ENCODE measurements at regions not wholly inside any gene's neighbourhood (a gene's known extent, or its start where the extent isn't known, plus 50 kb on each side); places are given as distances from the start of the nearest gene placed in this dataset.

GRCh38 chr13:26888632-26889031 is 128.0 kb upstream of the GPR12 start:
- no peaks in the 10 kb centered on the region for H3K9me3 ChIP-seq
- no peak overlapping the region for H3K27ac ChIP-seq
- no peaks in the 10 kb centered on the region for H3K36me3 ChIP-seq
- TF ChIP-seq POLR2A (IDR thresholded peaks at IDR 0.05) = no peak
- TF ChIP-seq EP300 (IDR thresholded peaks at IDR 0.05) = no peak
- TF ChIP-seq, protein P1, sequence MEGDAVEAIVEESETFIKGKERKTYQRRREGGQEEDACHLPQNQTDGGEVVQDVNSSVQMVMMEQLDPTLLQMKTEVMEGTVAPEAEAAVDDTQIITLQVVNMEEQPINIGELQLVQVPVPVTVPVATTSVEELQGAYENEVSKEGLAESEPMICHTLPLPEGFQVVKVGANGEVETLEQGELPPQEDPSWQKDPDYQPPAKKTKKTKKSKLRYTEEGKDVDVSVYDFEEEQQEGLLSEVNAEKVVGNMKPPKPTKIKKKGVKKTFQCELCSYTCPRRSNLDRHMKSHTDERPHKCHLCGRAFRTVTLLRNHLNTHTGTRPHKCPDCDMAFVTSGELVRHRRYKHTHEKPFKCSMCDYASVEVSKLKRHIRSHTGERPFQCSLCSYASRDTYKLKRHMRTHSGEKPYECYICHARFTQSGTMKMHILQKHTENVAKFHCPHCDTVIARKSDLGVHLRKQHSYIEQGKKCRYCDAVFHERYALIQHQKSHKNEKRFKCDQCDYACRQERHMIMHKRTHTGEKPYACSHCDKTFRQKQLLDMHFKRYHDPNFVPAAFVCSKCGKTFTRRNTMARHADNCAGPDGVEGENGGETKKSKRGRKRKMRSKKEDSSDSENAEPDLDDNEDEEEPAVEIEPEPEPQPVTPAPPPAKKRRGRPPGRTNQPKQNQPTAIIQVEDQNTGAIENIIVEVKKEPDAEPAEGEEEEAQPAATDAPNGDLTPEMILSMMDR (IDR thresholded peaks at IDR 0.05) = no peak
- H3K4me1 ChIP-seq = no peaks in the 10 kb centered on the region
- H3K4me3 ChIP-seq = no peak overlapping the region
- 84 to 89% methylated on average over 7 of the region's 7 CpGs for WGBS, 2 donors
- H3K27me3 ChIP-seq = no peaks in the 10 kb centered on the region
- DNase-seq (ENCODE audit: low spot score in 2 of 2) = no peak

- no peak for TF ChIP-seq POLR2A (IDR thresholded peaks at IDR 0.05)
- TF ChIP-seq, protein P1 (IDR thresholded peaks at IDR 0.05) = no peak
- no peak for TF ChIP-seq EP300 (IDR thresholded peaks at IDR 0.05)
- H3K4me1 ChIP-seq = no peaks in the 10 kb centered on the region
- H3K27me3 ChIP-seq = no peaks in the 10 kb centered on the region
- H3K27ac ChIP-seq = no peak overlapping the region
- WGBS, 2 donors = 76 to 80% methylated on average over 3 of the region's 3 CpGs
- H3K4me3 ChIP-seq = no peak overlapping the region
- H3K9me3 ChIP-seq = no peaks in the 10 kb centered on the region
- no peak for DNase-seq (ENCODE audit: low spot score in 2 of 2)
- H3K36me3 ChIP-seq = no peaks in the 10 kb centered on the region
Observed at GRCh38 chr13:26887594-26887993, 127.0 kb upstream of the GPR12 start.

DNA sequence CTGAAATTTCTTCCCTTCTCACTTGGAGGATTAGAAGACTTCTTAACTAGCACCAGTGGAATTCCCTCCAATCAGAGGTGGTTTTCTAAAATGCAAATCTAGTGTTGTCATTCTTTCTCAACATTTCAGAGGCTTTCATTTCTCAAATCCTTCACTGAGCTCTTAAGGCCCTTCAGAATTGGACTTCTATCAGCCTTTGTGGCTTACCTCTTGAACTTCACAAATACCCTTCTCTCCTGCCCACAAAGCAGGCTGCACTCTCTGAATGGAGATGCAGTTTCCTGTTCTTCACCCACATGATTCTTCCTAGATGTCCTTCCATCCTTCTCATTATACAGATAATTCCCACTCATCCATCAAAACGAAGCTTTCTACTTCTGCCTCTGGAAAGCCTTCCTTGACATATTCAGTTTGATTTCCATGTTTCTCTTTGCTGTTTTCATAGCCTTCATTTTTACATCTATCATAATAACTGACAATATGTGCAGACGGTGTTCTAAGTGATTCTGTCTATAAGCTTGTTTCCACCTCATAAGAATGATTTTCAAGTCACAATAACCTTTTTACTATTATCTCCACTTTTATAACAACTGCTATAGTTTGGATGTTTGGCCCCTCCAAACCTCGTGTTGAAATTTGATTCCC is 123.1 kb upstream of the GPR12 start:
- H3K36me3 ChIP-seq = no peaks in the 10 kb centered on the region
- H3K9me3 ChIP-seq = no peaks in the 10 kb centered on the region
- 52 to 55% methylated on average over 3 of the region's 3 CpGs for WGBS, 2 donors
- H3K4me1 ChIP-seq = peaks cover 0 to 5% (median 0%) of the 10 kb centered on the region in 4 donors
- no peak overlapping the region for H3K4me3 ChIP-seq
- no peak for DNase-seq (ENCODE audit: low spot score in 2 of 2)
- H3K27me3 ChIP-seq = no peaks in the 10 kb centered on the region
- H3K27ac ChIP-seq = no peak overlapping the region
- TF ChIP-seq EP300 (IDR thresholded peaks at IDR 0.05) (no peak), POLR2A (IDR thresholded peaks at IDR 0.05) (no peak)
- TF ChIP-seq, protein P1 (IDR thresholded peaks at IDR 0.05) = no peak

DNA sequence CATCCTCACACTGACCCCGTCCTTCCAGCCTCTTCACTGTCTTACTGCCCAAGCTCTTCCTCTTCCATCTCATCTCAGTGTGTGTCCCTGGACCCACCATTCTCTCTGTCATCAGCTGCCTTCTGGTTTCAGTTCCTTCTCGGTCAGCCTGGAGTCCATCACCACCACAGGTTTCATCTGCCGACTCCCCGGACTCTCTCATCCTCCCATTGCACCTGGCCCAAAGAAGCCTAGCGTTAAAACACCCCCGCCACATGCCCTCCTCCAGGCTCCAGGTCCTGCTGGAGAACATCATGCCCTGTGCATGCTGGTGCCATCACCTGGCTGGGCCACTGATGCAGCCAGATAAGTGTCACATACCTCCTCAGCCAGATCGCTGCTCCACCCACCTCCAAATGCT is 122.1 kb upstream of the GPR12 start:
- H3K27me3 ChIP-seq = no peaks in the 10 kb centered on the region
- no peak for DNase-seq (ENCODE audit: low spot score in 2 of 2)
- H3K4me1 ChIP-seq = peaks cover 0 to 5% (median 0%) of the 10 kb centered on the region in 4 donors
- WGBS, 2 donors = 92 to 95% methylated on average over 7 of the region's 7 CpGs
- TF ChIP-seq, protein P1 (IDR thresholded peaks at IDR 0.05) = no peak
- no peak for TF ChIP-seq POLR2A (IDR thresholded peaks at IDR 0.05)
- H3K27ac ChIP-seq = no peak overlapping the region
- H3K4me3 ChIP-seq = no peak overlapping the region
- H3K9me3 ChIP-seq = no peaks in the 10 kb centered on the region
- no peaks in the 10 kb centered on the region for H3K36me3 ChIP-seq

DNA sequence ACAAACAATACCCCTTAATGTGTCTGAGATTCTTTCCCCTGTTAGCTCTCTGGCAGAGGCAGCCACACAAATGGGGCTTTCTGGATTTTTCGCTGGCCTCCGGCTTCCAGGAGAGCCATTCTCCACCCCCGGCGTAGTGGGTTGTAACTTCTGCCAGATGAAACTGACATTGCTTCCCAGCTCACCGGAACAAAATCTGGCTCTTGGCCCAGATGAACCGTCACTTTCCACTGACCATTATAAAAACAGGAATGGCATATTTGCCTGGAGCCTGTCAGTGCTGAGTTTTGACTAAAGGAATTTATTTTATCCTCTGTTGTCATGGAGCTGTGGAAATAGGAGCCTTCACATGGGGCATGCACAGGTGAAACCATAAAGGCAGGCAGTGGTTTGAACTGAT is 120.6 kb upstream of the GPR12 start:
- no peak for DNase-seq (ENCODE audit: low spot score in 2 of 2)
- Histone ChIP-seq H3K9me3 (peaks cover 0 to 11% (median 0%) of the 10 kb centered on the region in 4 donors), H3K4me1 (peaks cover 0 to 5% (median 0%) of the 10 kb centered on the region in 4 donors), H3K36me3 (no peaks in the 10 kb centered on the region), H3K27ac (no peak overlapping the region), H3K4me3 (no peak overlapping the region), H3K27me3 (no peaks in the 10 kb centered on the region)
- WGBS, 2 donors = 17 to 20% methylated on average over 6 of the region's 6 CpGs
- TF ChIP-seq POLR2A (IDR thresholded peaks at IDR 0.05) (no peak), EP300 (IDR thresholded peaks at IDR 0.05) (no peak)
- TF ChIP-seq, protein P1 (IDR thresholded peaks at IDR 0.05) = no peak
